Coronary artery (tissue), 2 donors: ENCODE measurements at regions not wholly inside any gene's neighbourhood (a gene's known extent, or its start where the extent isn't known, plus 50 kb on each side); places are given as distances from the start of the nearest gene placed in this dataset.

Experiments
- DNase-seq: peaks from one replicate; pipeline ENCODE4 v3.0.0-alpha.2; 2017; ENCODE audit warnings: low spot score
- H3K27ac ChIP-seq, 2 donors: fragments of 200-600 bp; sonication (generic); one replicate each; pipeline ENCODE4 v1.5.1; 2016 to 2019
- H3K4me3 ChIP-seq: fragments of 200-600 bp; sonication (generic); 2 replicates; pipeline ENCODE4 v1.5.1; 2016; ENCODE audit warnings: mild to moderate bottlenecking, moderate library complexity
- TF ChIP-seq, protein P1 (sequence below): fragments of 200-600 bp; sonication (generic); IDR thresholded peaks from one replicate; pipeline ENCODE4 v1.5.1; 2019; ENCODE audit warnings: antibody characterized with exemption

DNA sequence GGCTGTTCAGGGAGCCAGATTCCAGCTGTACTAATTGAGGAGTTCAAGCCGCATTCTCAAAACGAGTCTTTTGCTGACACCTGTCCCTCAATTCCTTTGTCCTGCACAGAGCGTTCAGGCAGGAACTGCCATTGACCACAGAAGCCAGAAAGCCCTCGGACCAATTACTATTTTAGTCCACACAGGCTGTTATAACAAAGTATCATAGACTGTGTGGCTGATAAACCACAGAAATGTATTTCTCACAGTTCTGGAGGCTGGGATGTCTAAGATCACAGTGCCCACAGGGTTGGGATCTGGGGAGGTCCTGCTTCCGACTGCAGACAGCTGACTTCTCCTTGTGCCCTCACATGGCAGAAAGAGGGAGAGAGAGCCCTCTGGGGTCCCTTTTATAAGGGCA is 119.8 kb upstream of the ATP6AP2 start:
- Histone ChIP-seq H3K4me3 (no peak overlapping the region), H3K27ac (no peak overlapping the region)
- DNase-seq = no peak
- TF ChIP-seq, protein P1, sequence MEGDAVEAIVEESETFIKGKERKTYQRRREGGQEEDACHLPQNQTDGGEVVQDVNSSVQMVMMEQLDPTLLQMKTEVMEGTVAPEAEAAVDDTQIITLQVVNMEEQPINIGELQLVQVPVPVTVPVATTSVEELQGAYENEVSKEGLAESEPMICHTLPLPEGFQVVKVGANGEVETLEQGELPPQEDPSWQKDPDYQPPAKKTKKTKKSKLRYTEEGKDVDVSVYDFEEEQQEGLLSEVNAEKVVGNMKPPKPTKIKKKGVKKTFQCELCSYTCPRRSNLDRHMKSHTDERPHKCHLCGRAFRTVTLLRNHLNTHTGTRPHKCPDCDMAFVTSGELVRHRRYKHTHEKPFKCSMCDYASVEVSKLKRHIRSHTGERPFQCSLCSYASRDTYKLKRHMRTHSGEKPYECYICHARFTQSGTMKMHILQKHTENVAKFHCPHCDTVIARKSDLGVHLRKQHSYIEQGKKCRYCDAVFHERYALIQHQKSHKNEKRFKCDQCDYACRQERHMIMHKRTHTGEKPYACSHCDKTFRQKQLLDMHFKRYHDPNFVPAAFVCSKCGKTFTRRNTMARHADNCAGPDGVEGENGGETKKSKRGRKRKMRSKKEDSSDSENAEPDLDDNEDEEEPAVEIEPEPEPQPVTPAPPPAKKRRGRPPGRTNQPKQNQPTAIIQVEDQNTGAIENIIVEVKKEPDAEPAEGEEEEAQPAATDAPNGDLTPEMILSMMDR = no peak

DNA sequence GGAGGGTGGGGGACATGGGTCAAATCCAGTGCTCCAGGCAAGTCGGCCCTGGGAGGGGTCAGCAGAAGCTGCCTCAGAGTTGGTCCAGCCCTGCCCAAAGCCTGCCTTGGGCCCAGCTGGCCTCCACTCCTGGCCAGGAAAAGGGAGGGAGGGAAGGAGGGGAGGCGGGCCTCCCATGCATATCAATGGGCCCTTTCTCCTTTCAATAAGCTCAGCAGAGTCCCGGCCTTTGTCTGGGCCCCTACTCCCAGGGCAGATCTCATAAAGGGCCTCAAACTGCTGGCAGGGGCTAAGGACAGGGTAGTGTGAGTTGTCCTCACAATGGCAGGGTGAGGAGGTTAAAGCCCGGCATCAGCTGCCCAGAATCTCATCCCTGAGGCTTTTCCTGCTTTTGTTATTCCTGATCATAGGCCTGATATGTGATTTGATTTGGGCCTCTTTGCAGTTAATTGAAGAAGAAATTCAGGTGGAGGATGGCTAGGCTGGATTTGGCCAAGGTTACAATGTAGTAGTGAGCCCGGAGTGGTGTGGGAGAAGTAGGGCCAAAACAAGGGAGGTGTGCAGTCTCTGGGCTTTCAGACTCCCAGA is 121.1 kb upstream of the ATP6AP2 start:
- no peak for DNase-seq
- no peak overlapping the region for H3K27ac ChIP-seq
- H3K4me3 ChIP-seq = no peak overlapping the region
- TF ChIP-seq, protein P1 = no peak

DNA sequence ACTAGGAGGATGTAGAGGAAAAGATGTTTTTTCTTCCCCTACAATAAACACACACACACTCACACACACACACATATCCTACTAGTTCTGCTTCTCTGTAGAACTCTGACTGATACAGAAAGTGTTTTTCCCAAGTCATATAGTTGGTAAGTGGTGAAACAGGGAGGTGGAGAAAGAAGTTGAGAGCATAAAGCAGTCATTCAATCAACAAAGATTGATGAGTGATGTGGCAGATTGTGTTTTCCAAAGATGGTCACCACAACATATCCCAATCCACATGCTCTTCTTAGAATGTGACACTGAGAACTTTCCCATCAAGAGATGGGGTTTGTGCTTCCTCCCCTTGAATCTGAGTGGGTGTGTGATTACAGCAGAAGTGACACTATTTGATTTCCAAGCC is 123.4 kb upstream of the ATP6AP2 start:
- Histone ChIP-seq H3K27ac (no peak overlapping the region), H3K4me3 (no peak overlapping the region)
- TF ChIP-seq, protein P1 = no peak
- no peak for DNase-seq

DNA sequence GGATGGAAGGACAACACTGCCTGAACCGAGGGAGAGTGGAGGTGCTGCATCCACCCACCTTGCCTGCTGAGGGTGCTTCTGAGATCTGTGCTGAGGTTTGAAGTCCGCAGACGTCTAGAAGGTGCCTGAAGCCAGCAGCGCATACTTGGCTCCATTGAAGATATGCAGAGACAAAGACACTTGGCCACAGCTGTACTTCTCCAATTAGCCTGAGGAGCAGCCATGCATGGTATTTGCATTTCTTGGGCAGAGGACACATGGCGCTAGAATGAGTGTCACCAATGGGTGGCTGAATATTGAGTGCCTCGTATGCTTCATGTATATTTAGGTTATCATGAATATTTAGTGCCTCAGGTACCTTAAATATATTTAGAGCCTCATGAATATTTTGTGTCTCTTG is 128.7 kb upstream of the ATP6AP2 start:
- Histone ChIP-seq H3K4me3 (no peak overlapping the region), H3K27ac (no peak overlapping the region)
- TF ChIP-seq, protein P1 = no peak
- no peak for DNase-seq

DNA sequence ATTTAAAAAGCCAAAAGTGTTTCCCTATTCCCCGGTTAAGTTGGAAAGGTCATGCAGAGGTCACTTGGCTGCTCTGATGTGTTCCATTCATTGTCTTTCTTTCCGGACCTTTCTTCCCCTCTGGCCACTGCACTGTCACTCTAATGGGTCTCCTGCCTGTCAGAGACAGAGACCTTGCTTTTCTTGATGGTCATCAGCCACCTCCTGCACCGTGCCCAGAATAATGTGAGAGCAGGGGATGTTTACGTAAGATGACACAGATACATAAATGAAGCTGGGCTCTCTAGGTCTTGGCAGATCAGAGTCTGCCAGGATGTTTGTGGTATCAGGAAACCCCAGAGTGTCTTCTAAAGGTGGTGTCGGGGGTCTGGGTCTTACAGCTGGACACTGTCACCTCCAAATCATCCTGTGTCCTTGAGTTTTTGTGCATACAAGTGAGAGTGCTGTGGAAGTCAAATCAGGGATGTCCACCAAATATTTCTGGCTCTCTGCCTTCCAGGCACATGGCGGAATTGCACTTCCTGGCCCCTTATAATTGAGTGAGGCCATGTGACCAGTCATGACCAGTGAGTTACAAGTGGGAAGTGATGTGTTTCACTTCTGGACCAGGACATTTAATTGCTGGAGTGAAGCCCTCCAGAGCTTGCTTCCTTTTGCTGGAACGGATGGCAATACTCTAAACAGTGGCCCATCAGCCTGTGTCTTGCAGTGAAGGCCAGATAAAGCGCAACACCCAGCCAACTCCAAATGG is 130.6 kb upstream of the ATP6AP2 start:
- H3K27ac ChIP-seq = no peak overlapping the region
- no peak overlapping the region for H3K4me3 ChIP-seq
- TF ChIP-seq, protein P1 = no peak
- no peak for DNase-seq

DNA sequence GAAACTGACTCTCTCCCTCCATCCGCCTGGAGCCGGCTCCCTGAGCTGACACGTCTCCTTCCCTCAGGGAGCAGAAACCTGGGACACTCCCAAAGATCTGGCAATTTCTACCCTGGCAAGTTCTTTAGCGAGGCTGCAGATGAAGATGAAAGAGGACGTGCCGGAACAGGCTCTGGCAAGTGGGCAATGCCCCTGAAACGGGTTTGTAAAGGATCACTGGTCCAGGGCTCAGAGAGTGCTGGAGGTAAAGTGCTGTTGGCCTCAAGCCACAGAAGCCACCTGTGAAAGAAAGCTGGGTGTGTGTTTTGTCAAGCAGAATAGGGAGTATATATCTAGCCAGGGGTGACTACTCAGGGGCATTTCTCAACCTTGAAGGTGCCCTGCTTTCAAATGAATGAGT is 131.4 kb upstream of the ATP6AP2 start:
- H3K4me3 ChIP-seq = no peak overlapping the region
- TF ChIP-seq, protein P1 = no peak
- H3K27ac ChIP-seq = no peak overlapping the region
- DNase-seq = no peak

DNA sequence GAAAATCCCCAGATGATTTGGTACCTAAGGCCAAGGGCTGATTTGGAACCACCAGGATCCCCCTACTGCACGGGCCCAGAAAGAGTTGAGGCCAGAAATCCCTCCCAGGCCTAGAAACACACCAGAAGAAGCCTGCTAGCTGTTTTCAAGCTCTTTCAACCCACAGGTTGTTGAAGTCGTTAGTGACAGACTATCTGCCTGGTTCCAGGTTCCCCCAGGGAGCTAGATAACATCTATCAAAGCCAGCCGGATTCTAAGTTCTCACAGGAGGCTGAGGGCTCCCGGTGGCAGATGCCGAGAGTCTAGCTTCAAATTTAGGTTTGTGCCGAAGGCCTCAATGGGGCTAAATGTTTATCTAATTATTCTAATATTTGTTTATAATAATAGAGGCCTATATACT is 132.0 kb upstream of the ATP6AP2 start:
- no peak overlapping the region for H3K4me3 ChIP-seq
- H3K27ac ChIP-seq = no peak overlapping the region

More for the DNA sequence above, 132.0 kb upstream of the ATP6AP2 start:
- DNase-seq = no peak
- TF ChIP-seq, protein P1 = no peak
